ENCODE measurements at regions not wholly inside any gene's neighbourhood (a gene's known extent, or its start where the extent isn't known, plus 50 kb on each side); places are given as distances from the start of the nearest gene placed in this dataset.

DNA sequence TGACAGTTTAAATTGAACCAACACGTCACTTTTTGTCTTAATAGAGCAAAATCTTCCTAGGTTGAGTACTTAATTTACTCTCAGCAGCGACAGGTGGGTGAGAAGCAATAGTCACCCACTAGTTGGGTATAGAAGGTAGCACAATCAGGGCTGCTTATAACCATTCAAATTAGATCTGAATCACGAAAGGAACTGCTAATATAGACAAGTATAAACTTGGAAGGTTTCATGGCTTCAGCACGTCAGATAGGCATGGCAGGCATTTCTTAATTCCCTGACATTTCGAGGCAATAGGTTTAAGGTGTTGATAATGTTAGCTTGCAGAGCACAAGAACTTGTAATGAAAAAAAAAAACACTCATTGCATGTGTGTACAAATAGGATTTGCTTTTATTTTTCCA is 853.4 kb downstream of the PCDH7 start:
- no peaks in the 10 kb centered on the region for H3K27me3 ChIP-seq
- no peaks in the 10 kb centered on the region for H3K9me3 ChIP-seq
- H3K4me1 ChIP-seq = no peaks in the 10 kb centered on the region
- no peak overlapping the region for H3K4me3 ChIP-seq
- no peak for DNase-seq
- no peak overlapping the region for H3K27ac ChIP-seq
- 72 to 80% (median 75%) methylated on average over 5 of the region's 5 CpGs for WGBS, 5 donors
- H3K36me3 ChIP-seq = no peaks in the 10 kb centered on the region
- intact Hi-C loops (cut with DNase I; ENCODE audit: low total_unique reads) = no loop called here
- TF ChIP-seq EP300 (IDR thresholded peaks at IDR 0.05) = no peak
- TF ChIP-seq, protein P1, sequence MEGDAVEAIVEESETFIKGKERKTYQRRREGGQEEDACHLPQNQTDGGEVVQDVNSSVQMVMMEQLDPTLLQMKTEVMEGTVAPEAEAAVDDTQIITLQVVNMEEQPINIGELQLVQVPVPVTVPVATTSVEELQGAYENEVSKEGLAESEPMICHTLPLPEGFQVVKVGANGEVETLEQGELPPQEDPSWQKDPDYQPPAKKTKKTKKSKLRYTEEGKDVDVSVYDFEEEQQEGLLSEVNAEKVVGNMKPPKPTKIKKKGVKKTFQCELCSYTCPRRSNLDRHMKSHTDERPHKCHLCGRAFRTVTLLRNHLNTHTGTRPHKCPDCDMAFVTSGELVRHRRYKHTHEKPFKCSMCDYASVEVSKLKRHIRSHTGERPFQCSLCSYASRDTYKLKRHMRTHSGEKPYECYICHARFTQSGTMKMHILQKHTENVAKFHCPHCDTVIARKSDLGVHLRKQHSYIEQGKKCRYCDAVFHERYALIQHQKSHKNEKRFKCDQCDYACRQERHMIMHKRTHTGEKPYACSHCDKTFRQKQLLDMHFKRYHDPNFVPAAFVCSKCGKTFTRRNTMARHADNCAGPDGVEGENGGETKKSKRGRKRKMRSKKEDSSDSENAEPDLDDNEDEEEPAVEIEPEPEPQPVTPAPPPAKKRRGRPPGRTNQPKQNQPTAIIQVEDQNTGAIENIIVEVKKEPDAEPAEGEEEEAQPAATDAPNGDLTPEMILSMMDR (IDR thresholded peaks at IDR 0.05) = no peak
- no peak for TF ChIP-seq POLR2A (IDR thresholded peaks at IDR 0.05)
- no peak for TF ChIP-seq POLR2AphosphoS5 (IDR thresholded peaks at IDR 0.05)

DNA sequence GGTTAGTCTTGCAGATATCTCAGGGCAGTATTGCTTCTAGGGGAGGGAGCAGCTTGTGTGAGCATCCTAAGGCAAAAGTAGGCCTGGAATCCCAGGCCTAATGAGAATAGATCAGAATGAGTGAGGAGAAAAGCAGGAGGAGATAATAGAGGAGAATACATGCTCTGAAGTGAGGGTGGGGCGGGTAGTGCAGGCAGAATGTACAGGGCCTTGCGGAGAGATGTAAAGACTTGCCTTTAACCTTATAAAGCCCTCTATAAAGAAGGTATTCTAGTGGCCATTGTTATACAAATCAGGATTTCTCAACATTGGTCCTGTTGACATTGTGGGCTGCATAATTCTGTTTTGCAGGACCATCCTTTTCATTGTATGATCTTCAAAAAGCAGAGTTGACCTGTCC is 855.3 kb downstream of the PCDH7 start:
- WGBS, 5 donors = 82 to 91% (median 89%) methylated on average over 2 of the region's 2 CpGs
- no peak for DNase-seq
- no peaks in the 10 kb centered on the region for H3K4me1 ChIP-seq
- no peaks in the 10 kb centered on the region for H3K9me3 ChIP-seq
- H3K4me3 ChIP-seq = no peak overlapping the region
- H3K36me3 ChIP-seq = no peaks in the 10 kb centered on the region
- no peak overlapping the region for H3K27ac ChIP-seq
- H3K27me3 ChIP-seq = no peaks in the 10 kb centered on the region
- intact Hi-C loops (cut with DNase I; ENCODE audit: low total_unique reads) = no loop called here
- TF ChIP-seq, protein P1 (IDR thresholded peaks at IDR 0.05) = no peak
- TF ChIP-seq POLR2A (IDR thresholded peaks at IDR 0.05) (no peak), POLR2AphosphoS5 (IDR thresholded peaks at IDR 0.05) (no peak), EP300 (IDR thresholded peaks at IDR 0.05) (no peak)

DNA sequence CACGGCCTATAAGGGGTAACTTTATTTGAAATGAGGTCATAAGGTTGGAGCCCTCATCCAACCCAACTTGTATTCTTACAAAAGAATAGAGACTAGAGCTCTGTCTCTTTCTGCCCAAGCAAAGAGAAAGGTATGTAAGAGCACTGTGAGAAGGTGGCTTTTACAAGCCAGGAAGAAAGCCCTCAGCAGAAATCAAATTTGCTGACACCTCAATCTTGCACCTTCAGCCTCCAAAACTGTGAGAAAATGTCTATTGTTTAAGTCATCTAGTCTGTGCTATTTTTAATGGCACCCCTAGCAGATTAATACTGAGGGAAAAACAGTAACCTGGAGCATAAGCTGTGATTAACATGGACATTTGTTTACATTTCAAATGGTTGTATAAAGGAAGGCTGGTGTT is 860.7 kb downstream of the PCDH7 start:
- Histone ChIP-seq H3K27me3 (no peaks in the 10 kb centered on the region), H3K36me3 (no peaks in the 10 kb centered on the region), H3K4me3 (no peak overlapping the region), H3K9me3 (no peaks in the 10 kb centered on the region), H3K4me1 (no peaks in the 10 kb centered on the region), H3K27ac (no peak overlapping the region)
- intact Hi-C loops (cut with DNase I; ENCODE audit: low total_unique reads) = no loop called here
- no peak for TF ChIP-seq POLR2A (IDR thresholded peaks at IDR 0.05)
- WGBS, 5 donors = 71 to 97% (median 82%) methylated on average over 1 of the region's 1 CpG
- DNase-seq = no peak

DNA sequence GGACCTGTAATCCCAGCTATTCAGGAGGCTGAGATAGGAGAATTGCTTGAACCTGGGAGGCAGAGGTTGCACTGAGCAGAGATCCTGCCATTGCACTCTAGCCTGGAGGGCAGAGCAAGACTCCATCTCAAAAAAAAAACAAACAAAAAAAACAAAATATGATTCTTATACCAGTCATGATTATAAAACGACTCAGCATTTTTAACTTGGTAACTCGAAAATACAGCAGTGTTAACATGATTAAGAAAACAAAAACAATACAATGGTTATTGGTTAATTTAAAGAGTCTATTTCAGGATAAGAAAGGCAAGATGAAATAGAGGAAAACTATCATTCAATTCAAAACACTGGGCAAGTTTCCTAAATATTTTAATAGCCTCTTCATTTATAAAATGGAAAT is 865.3 kb downstream of the PCDH7 start:
- Histone ChIP-seq H3K4me3 (no peak overlapping the region), H3K36me3 (no peaks in the 10 kb centered on the region), H3K9me3 (no peaks in the 10 kb centered on the region), H3K4me1 (no peaks in the 10 kb centered on the region), H3K27ac (no peak overlapping the region), H3K27me3 (no peaks in the 10 kb centered on the region)
- WGBS, 5 donors = 51 to 72% (median 60%) methylated on average over 2 of the region's 2 CpGs
- intact Hi-C loops (cut with DNase I; ENCODE audit: low total_unique reads) = no loop called here
- TF ChIP-seq POLR2A (IDR thresholded peaks at IDR 0.05) = no peak
- TF ChIP-seq POLR2AphosphoS5 (IDR thresholded peaks at IDR 0.05) = no peak
- TF ChIP-seq, protein P1 (IDR thresholded peaks at IDR 0.05) = no peak
- DNase-seq = no peak

DNA sequence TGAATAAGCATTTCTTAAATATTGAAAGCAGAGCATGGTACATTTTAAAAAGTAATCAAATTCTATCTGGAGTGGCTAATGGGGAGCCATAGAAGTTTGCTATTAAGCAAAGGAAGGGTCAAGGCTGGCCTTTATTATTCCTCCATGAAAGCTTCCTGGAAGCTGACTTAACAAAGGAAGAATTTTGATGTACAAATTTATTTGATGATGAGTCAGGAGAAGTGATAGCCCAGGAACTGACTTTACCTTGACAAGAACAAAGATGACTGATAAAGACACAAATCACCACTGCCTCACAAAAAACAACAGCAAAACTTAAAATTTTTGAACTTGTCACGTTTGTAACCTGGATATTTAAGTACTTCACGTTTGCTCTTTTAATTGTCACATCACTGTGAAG is 872.1 kb downstream of the PCDH7 start:
- TF ChIP-seq POLR2A (IDR thresholded peaks at IDR 0.05) = no peak
- TF ChIP-seq POLR2AphosphoS5 (IDR thresholded peaks at IDR 0.05) = no peak
- TF ChIP-seq, protein P1 (IDR thresholded peaks at IDR 0.05) = no peak
- no peak for TF ChIP-seq EP300 (IDR thresholded peaks at IDR 0.05)
- Histone ChIP-seq H3K27ac (no peak overlapping the region), H3K4me1 (no peaks in the 10 kb centered on the region), H3K4me3 (no peak overlapping the region), H3K27me3 (no peaks in the 10 kb centered on the region), H3K9me3 (no peaks in the 10 kb centered on the region), H3K36me3 (no peaks in the 10 kb centered on the region)
- DNase-seq = no peak
- intact Hi-C loops (cut with DNase I; ENCODE audit: low total_unique reads) = no loop called here
- 27 to 71% (median 40%) methylated on average over 2 of the region's 2 CpGs for WGBS, 5 donors

All from stomach (tissue), 8 donors.